Osteocyte (in vitro differentiated cells): ENCODE measurements at regions not wholly inside any gene's neighbourhood (a gene's known extent, or its start where the extent isn't known, plus 50 kb on each side); places are given as distances from the start of the nearest gene placed in this dataset.

Source experiments
- DNase-seq: peaks from one replicate; pipeline ENCODE4 v3.0.0; 2021; ENCODE audit warnings: mixed read lengths; ENCODE audit not compliant: unreplicated experiment; ENCODE audit errors: extremely low spot score
- H3K27ac Mint-ChIP-seq: one replicate; pipeline ENCODE4 v1.8.0; 2021; ENCODE audit warnings: mild to moderate bottlenecking, mixed read lengths; ENCODE audit not compliant: unreplicated experiment
- H3K27me3 Mint-ChIP-seq: one replicate; pipeline ENCODE4 v1.8.0; 2021; ENCODE audit warnings: mixed read lengths; ENCODE audit not compliant: unreplicated experiment
- H3K36me3 Mint-ChIP-seq: one replicate; pipeline ENCODE4 v1.8.0; 2021; ENCODE audit warnings: mixed read lengths; ENCODE audit not compliant: unreplicated experiment
- H3K4me1 Mint-ChIP-seq: one replicate; pipeline ENCODE4 v1.8.0; 2021; ENCODE audit warnings: mixed read lengths; ENCODE audit not compliant: unreplicated experiment
- H3K4me3 Mint-ChIP-seq: one replicate; pipeline ENCODE4 v1.8.0; 2021; ENCODE audit warnings: mild to moderate bottlenecking, moderate library complexity, mixed read lengths; ENCODE audit not compliant: unreplicated experiment
- H3K9me3 Mint-ChIP-seq: one replicate; pipeline ENCODE4 v1.8.0; 2021; ENCODE audit warnings: mixed read lengths; ENCODE audit not compliant: unreplicated experiment
- CTCF ChIP-seq: fragments of 200-600 bp; sonication (generic); IDR thresholded peaks from 2 replicates; pipeline ENCODE4 v1.5.0; 2021; ENCODE audit warnings: antibody characterized with exemption, mild to moderate bottlenecking, moderate library complexity

DNA sequence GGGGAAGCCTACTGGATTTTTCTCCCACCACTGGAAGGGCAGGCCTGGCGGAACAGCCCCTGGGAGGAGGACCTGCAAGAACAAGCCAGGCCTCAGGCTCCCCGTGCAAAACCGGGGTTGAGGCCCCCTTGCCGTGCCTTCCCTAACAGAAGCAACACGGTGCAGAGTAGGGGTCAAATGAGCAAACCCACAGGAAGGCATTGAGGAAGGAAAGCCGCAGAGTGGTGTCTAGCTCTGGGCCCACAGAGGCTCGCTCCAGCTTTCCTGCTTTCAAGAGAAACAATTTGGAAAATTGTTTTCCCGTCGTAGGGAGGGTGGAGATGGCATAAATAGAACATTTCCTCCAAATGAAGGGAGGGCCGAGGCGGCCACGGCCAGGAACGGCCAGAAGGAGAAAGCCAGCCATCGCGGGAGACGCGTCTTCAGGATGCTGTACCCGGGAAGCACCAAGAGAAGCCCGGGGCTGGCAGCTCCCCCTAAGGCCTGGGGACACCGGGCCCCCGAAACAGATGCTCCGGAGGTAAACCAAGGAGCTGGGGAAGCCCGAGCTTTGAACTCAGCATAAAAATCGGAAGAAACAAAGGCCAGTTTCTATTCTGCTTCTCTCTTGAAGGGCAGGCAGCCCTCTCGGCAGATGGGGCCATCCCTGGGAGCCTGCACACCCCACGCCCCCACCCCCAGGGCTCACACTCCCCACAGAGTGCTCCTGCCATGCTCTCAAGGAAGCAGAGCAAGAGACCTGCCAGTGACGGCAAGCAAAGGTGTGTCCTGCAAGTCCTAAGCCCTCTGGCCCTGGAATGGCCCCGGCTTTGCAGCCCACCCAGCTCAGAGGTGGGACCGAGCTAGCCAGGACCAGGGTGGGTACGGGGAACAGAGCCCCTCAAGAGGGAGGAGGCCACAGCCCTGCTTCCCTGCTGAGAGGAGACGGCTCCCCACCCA lies 92.0 kb downstream of the RBFOX3 start:
- H3K9me3 Mint-ChIP-seq: no peaks in the 10 kb centered on the region
- no peak overlapping the region for H3K4me3 Mint-ChIP-seq
- no peak overlapping the region for H3K27ac Mint-ChIP-seq
- DNase-seq: no peak
- TF ChIP-seq CTCF: no peak
- H3K4me1 Mint-ChIP-seq: no peaks in the 10 kb centered on the region
- H3K27me3 Mint-ChIP-seq: peaks cover 17% of the 10 kb centered on the region
- no peaks in the 10 kb centered on the region for H3K36me3 Mint-ChIP-seq

GRCh38 chr17:79517827-79518584 lies 92.8 kb downstream of the RBFOX3 start:
- no peaks in the 10 kb centered on the region for H3K4me1 Mint-ChIP-seq
- TF ChIP-seq CTCF: no peak

GRCh38 chr17:79515646-79516571 lies 94.9 kb downstream of the RBFOX3 start:
- Mint-ChIP-seq H3K27ac (no peak overlapping the region), H3K27me3 (peaks cover 17% of the 10 kb centered on the region), H3K4me3 (no peak overlapping the region), H3K4me1 (no peaks in the 10 kb centered on the region), H3K36me3 (no peaks in the 10 kb centered on the region), H3K9me3 (no peaks in the 10 kb centered on the region)
- TF ChIP-seq CTCF: no peak
- no peak for DNase-seq

More at GRCh38 chr17:79517827-79518584, 92.8 kb downstream of the RBFOX3 start:
- peaks cover 17% of the 10 kb centered on the region for H3K27me3 Mint-ChIP-seq
- no peak for DNase-seq
- H3K27ac Mint-ChIP-seq: no peak overlapping the region
- no peak overlapping the region for H3K4me3 Mint-ChIP-seq
- H3K36me3 Mint-ChIP-seq: no peaks in the 10 kb centered on the region
- no peaks in the 10 kb centered on the region for H3K9me3 Mint-ChIP-seq

- H3K9me3 Mint-ChIP-seq: no peaks in the 10 kb centered on the region
- H3K4me1 Mint-ChIP-seq: no peaks in the 10 kb centered on the region
- no peak overlapping the region for H3K4me3 Mint-ChIP-seq
- TF ChIP-seq CTCF: no peak
- no peak overlapping the region for H3K27ac Mint-ChIP-seq
- DNase-seq: no peak
- no peaks in the 10 kb centered on the region for H3K36me3 Mint-ChIP-seq
- H3K27me3 Mint-ChIP-seq: peaks cover 17% of the 10 kb centered on the region
Measured at GRCh38 chr17:79515110-79515509, 95.7 kb downstream of the RBFOX3 start.
